ENCODE measurements at regions not wholly inside any gene's neighbourhood (a gene's known extent, or its start where the extent isn't known, plus 50 kb on each side); places are given as distances from the start of the nearest gene placed in this dataset.

- TF ChIP-seq, protein P1, sequence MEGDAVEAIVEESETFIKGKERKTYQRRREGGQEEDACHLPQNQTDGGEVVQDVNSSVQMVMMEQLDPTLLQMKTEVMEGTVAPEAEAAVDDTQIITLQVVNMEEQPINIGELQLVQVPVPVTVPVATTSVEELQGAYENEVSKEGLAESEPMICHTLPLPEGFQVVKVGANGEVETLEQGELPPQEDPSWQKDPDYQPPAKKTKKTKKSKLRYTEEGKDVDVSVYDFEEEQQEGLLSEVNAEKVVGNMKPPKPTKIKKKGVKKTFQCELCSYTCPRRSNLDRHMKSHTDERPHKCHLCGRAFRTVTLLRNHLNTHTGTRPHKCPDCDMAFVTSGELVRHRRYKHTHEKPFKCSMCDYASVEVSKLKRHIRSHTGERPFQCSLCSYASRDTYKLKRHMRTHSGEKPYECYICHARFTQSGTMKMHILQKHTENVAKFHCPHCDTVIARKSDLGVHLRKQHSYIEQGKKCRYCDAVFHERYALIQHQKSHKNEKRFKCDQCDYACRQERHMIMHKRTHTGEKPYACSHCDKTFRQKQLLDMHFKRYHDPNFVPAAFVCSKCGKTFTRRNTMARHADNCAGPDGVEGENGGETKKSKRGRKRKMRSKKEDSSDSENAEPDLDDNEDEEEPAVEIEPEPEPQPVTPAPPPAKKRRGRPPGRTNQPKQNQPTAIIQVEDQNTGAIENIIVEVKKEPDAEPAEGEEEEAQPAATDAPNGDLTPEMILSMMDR (IDR thresholded peaks at IDR 0.05): no peak
- no peak for TF ChIP-seq POLR2A (IDR thresholded peaks at IDR 0.05)
These were observed 782.2 kb downstream of the ARAP2 start for GRCh38 chr4:35461931-35462659.
